Stimulated activated CD8-positive, alpha-beta memory T cell treated with anti-CD3 and anti-CD28 coated beads, Interleukin-2, amount 100 ng/mL, for 48 hours (primary cell): ENCODE measurements at regions not wholly inside any gene's neighbourhood (a gene's known extent, or its start where the extent isn't known, plus 50 kb on each side); places are given as distances from the start of the nearest gene placed in this dataset.

ENCODE experiments used
- DNase-seq, 2 donors: peaks; one replicate each; pipeline ENCODE4 v3.0.0-alpha.2; 2020; ENCODE audit warnings: low read depth in 2 of 2

DNA sequence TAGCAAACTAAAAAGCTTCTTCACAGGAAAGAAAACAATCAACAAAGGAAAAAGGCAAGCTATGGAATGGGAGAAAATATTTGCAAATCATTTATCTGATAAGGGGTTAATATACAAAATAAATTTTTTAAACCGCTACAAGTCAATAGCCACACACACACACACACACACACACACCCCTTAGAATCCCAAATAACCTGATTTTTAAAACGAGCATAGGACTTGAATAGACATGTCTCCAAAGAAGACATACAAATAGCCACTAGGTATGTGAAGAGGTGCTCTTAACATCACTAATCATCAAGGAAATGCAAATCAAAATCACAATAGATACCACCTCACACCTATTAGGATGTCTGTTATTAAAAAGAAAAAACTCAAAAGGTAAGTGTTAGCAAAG is 187.7 kb downstream of the TRIM27 start:
- DNase-seq = no peak

DNA sequence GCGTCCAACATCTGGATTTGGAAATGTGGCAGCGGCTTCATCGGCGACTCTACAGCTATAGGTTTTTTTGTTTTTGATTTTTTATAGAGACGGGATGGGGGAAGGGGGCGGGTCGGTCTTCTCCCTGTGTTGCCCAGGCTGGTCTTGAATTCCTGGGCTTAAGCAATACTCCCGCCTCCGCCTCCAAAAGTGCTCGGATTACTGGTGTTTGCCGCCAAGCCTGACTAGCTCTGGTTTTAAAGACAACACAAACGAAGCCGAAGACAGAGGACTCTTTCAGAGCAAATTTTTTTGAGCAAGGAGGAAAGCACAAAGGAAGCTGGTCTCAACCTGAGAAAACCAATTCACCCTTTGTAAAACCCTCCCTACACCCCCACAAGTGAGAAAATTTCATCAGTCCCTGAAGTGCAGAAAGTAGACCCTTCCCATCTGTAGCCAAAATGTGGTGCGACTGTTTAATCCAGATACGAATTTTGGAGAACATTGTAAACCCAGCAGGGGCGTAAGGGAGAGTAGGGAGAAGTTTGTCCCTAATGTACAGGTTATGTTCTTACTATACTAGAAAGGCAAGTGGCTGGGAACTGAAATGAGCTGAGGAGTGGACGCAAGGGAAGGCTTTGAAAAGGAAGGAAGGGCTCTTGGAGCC is 185.9 kb downstream of the TRIM27 start:
- no peak for DNase-seq

- no peak for DNase-seq
Measured at GRCh38 chr6:28738396-28738765, 185.4 kb downstream of the TRIM27 start.

DNA sequence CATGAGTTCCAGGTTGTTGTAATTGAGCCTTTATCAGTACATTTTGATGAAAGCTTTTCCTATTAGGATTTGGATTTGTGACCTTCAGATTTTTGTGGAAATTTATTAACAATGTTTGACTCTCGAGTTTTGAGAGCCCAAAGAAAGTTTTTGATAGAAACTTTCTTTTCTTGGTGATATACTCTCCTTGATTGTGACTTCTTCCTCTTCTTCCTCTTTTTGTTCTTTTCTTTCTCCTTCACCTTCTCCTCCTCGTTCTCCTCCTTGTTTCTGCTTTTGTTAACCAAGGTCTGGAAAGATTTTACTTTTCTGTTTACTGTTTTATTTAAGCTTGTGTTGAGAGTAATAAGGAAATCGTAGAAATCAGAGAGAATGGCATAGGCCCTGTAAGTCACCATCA is 182.4 kb downstream of the TRIM27 start:
- DNase-seq = no peak

- DNase-seq = peak; percentile 31
Measured at GRCh38 chr6:28742668-28743270, 181.0 kb downstream of the TRIM27 start.

GRCh38 chr6:28743271-28743789 is 180.5 kb downstream of the TRIM27 start:
- no peak for DNase-seq

DNA sequence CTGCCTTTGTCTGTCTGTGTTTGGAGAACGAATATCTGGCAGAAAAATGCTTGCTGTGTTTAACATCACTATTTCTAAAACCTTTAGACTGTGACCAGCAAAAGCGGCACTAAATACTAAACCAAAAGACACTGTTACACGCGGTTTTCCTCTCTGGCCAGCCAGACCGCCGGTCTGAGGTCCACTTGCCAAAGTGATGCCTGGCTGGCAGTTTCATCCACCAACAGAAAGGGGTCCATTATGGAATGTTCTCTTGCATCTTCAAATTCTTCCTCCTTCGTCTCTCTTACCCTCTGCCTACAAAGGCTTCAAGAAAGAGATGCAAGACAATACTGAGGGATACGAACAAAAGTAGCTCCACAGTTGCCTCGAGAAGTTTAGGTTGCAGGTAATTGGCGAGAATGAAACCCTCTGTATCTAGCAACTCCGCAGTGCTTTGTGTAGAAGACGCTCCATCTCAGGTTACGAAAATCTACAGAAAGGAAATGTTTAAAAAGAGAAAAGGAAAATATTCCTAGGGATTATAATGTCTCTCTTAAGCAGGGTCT is 176.6 kb downstream of the TRIM27 start:
- no peak for DNase-seq

DNA sequence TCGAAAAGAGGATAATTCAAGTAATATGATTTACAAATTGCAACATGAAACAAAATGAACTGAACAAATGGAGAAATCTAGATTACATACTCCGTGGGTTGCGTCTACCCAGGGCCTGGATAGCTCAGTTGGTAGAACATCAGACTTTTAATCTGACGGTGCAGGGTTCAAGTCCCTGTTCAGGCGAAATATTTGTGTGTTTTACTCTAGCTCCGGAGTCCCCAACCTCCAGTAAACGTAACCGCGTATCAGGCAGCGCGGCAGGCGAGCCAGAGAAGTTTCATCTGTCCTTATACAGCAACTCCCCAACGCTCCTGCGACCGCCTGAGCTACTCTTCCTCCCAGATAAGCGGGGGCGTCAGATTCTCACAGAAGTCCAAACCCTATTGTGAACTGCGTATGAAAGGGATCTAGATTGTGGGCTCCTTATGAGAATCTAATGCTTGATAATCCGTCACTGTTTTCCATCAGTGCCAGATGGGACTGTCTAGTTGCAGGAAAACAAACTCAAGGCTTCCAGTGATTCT is 176.1 kb downstream of the TRIM27 start:
- DNase-seq = peak in 1 of 2 donors; percentile 12

- no peak for DNase-seq
Measured at GRCh38 chr6:28748192-28748591, 175.6 kb downstream of the TRIM27 start.

DNA sequence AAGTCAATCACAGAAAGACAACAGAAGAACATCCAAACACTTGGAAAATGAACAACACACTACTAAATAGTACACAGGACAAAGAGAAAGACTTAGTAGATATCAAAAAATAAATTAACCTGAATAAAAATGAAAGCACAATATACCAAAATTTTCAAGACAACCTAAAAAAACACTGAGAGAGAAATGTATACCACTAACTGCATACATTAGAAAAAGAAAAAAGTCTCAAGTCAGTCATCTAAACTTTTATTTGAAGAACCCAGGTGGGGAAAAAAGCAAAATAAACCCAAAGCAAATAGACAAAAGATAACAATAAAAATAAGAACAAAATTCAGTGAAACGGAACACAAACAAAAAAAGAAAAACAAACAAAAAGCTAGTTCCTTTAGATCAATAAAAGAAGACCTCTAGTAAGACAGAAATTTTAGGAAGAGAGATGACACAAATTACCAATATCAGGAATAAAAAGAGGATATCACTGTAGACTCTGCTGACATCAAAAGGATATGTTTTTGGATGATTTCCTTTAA is 172.8 kb downstream of the TRIM27 start:
- DNase-seq = no peak

- DNase-seq = no peak
Measured at GRCh38 chr6:28751514-28751913, 172.3 kb downstream of the TRIM27 start.

GRCh38 chr6:28751963-28752350 is 171.8 kb downstream of the TRIM27 start:
- DNase-seq = no peak

DNA sequence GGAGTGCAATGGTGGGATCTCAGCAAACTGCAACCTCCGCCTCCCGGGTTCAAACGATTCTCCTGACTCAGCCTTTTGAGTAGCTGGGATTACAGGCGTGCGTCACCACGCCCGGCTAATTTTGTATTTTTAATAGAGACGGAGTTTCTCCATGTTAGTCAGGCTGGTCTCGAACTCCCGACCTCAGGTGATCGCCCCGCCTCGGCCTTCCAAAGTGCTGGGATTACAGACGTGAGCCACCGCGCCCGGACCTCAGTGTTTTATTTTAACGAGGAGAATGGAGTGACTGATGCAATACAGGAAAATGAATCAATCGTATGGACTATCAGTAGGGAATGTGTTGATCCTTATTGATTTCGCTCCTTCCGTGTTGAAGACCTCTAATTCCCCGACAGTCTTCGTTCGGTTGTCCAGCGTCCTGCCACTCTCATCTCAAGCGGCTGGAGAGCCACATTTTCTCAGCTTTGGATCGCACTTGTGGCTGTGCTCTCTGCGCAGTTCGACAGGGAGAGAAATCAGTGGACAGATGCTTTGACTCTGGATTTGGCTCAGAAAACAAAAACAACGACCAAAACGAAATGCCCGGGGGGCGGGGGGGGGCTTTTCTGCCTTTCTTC is 166.2 kb downstream of the TRIM27 start:
- no peak for DNase-seq

- no peak for DNase-seq
Measured at GRCh38 chr6:28758046-28758817, 165.6 kb downstream of the TRIM27 start.

- no peak for DNase-seq
Measured at GRCh38 chr6:28758818-28759235, 165.0 kb downstream of the TRIM27 start.

- DNase-seq = no peak
Measured at GRCh38 chr6:28764014-28764723, 159.6 kb downstream of the TRIM27 start.

DNA sequence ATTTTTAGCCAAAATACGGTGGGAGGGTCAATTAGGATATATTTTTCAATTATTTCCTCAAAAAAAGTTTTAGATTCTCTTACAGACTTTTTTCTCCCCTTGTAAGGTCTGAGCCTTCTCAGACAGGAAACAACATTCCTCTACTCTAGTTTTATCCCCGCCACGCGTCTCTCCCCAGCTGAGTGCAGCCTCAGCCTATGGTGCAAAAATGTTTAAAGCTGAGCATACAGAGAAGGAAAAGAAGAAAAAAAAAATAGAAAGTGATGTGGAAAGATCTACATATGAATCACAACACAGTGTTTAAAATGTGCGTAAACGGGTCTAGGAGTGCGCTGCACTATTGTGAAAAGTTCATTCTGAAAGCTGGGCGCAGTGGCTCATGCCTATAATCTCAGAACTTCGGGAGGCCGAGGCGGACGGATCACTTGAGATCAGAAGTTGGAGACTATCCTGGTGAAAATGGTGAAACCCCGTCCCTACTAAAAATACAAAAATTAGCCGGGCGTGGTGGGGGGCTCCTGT is 159.0 kb downstream of the TRIM27 start:
- no peak for DNase-seq

- DNase-seq = no peak
Measured at GRCh38 chr6:28765978-28766351, 157.8 kb downstream of the TRIM27 start.

- DNase-seq = no peak
Measured at GRCh38 chr6:28766426-28766825, 157.4 kb downstream of the TRIM27 start.

DNA sequence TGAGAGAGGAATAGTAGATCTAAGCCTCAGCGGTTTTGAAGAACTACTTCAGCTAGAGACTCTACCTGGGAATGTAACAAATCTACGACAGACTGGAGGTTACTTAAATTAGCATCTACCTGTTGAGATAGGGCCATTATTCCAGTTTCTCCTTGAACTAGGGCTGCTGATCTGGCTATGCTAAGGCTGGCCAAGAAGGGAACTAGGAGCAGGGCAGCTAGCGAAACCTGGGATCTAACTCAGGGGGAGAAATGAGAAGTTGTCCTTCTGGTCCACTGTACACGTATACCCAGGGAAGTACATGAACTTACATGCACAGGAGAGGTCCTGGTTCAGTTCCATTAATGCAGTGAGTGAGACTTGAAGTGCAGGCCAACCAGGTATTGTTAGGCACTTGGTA is 156.7 kb downstream of the TRIM27 start:
- DNase-seq = no peak

GRCh38 chr6:28767691-28768090 is 156.1 kb downstream of the TRIM27 start:
- DNase-seq = no peak
